GM19468 (cell line): ENCODE measurements at regions not wholly inside any gene's neighbourhood (a gene's known extent, or its start where the extent isn't known, plus 50 kb on each side); places are given as distances from the start of the nearest gene placed in this dataset.

ENCODE experiments used
- ATAC-seq: cut with Tn5 transposase; IDR thresholded peaks from one replicate; pipeline ENCODE4 v1.9.1; 2021; ENCODE audit warnings: mild to moderate bottlenecking, moderate library complexity, moderate number of reproducible peaks; ENCODE audit not compliant: unreplicated experiment; ENCODE audit errors: extremely low read depth

DNA sequence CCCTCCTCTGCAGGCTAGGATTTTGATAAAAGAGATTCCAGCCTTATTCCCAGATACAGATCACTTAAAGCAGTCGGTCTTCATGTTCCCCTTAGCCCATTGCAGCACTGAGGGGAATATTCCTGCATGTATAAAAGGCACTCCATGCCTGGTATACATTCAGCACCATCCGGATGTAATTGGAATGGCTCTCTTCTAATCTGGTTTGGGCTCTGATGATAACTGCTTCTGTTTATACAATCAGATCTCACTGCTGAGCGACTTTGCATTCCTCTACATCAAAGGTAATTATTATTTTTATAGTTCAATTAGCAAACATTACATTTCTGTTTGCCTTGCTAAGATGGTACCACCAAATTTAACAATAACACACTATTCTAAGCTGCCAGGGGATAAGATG, 746.9 kb upstream of the CELF4 start:
- ATAC-seq = no peak

DNA sequence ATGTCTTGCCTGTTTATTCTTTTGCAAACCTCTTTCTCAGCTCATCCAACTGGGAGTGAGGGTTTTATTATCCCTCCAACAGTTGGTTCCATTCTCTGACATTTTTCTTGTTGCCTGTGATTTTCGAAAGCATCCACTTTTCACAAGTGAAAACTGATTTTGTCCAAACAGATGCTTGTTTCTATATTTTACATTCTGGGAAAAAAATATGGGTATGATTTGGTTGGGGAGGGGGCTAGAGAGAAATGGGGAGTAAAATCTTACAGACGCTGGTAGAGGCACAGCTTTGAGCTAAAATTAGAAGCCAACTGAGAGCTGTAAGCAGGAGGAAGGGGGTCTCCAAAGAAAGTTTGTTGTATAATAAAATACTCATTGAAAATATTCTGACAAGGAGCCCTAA, 745.3 kb upstream of the CELF4 start:
- ATAC-seq = no peak

DNA sequence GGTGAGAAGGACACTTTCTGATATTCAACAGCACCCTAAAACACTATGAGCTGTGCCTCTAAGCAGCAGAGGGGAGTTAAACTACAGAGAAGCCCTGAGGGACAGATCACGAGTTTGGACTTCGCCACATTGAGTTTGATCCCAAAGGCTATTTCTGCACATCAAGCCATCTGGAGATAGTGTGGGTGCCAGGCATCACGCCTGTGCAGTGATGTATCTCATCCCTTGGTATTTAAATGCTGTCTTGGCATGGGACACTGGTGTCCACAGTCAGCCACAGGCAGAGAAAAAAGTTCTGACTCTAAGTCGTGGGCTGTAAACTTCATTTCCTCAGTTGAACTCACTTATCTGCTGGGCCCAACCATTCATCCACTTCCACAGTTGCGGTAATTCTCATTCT, 742.3 kb upstream of the CELF4 start:
- ATAC-seq = no peak

DNA sequence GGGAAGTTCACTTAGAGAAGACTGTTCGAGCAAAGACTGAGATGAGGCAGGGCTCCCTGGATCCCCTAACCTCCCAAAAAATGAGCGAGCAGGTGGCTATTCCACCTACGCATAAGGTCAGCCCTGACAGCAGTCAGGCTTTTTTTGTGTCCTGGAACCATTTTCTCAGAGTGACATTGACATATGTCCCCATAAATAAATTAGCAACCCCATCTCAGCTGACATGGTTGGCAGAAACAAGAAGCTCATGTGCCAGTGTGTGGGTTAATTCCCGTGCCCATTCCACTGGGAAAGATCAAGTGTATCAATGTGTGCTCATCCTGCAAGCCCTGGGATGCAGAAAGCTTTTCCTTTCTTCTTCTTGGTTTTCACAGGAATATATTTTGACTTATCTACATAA, 740.4 kb upstream of the CELF4 start:
- no peak for ATAC-seq

DNA sequence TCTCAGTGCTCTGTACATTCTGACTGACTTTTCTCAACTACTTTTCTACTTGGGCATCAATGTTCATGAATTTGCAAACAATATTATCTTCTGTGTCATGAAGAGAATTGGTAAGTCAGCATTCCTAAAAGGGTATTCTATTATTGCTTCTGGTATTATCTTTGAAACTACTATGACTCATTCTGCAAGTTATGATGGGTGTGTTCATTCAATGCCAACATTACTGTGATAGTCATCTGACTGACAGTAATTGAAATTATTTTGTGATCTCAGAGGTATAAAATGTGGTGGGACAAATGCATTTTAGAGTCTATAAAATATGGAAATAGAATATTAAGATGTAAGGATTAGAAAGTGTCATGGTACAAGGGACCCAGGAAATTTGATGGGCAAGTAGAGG, 736.0 kb upstream of the CELF4 start:
- no peak for ATAC-seq

DNA sequence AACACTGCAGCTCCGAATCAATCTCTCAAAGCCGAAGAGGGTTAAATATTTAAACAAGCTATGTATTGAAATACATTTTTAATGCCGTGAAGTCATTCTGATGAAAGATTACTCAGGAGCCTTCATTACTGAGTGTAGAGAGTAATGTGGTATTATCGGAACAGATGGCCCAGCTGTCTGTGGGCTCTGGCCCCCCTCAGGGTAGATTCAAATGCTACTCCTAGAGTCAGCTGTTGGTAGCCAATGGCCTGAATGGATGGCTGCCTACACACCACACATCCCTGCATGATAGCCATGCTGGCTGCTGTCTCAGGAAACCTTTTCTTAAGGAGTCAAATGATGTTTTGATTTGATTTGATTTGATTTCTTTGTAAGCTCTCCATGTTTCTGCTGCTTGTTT, 732.3 kb upstream of the CELF4 start:
- no peak for ATAC-seq

DNA sequence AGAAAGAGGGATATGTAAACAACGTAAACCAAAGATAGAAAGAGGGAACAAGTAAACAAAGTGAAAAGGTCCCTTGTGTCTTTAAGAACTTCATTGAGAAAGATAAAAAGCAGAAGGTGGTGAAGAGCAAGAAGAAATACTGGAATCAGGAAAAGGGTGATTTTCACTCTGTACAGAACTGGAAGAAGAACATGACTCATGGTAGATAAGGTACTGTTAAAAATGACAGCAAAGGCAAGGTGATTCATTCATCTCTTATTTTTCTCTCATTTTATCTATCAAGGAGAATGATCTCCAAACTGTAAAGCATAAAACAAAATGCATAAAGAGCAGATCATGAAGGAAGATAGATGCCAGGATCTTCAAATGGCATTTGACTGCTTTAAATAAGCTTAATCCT, 724.6 kb upstream of the CELF4 start:
- ATAC-seq = no peak

DNA sequence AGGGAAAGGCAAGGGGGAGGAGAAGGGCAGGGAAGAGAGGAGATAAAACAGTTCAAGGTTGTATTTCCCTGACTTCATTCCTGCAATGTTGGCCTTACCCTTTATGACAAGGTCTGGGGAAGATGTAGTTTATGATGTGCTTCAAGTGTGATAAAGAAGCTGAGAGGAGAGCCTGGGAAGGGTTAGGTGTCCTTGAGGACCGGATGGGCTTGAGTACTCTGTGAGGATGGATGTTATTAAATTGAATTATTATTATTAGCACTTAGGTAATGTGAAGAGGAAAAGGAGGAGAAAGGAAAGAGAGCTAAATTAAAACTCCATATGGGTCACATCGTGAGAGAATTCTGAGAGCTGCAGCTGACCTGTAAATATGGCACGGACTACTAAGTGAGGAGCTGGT, 719.4 kb upstream of the CELF4 start:
- ATAC-seq = no peak

DNA sequence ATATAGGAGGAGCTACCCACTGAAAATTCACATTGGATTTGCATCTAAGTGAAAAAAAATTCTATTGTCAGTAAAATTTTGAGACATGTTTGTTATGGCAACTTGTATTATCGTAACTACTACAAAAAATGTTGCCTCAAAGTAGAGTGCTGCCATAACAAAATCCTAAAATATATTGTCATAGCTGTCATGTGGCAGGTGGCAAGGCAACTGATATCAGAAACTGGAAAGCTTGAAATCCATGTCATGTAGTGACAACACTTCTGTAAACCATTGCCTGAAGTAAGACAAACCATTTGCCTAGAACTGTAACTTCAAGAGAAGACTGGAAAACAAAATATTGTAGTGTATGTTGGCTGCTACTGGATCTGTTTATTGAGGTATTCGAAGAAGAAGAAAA, 697.5 kb upstream of the CELF4 start:
- ATAC-seq = no peak

DNA sequence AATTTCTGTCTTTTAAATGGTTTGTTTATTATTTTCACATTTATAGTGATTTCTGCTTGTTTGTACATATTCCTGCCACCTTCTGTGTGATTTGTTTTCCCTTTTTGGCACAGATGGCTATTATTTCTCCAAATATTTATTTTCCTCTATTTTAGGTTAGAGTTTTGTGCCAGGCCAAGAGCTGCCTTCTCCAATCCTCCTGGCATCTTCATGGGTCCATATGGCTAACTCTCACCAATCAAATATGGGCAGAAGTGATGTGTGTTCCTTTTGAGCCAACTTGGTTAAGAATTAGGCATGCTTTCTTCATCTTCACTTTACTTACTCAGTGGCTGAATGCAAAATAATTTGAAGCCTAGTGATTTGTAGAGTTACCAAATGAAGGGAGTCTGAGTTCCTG, 697.1 kb upstream of the CELF4 start:
- no peak for ATAC-seq

DNA sequence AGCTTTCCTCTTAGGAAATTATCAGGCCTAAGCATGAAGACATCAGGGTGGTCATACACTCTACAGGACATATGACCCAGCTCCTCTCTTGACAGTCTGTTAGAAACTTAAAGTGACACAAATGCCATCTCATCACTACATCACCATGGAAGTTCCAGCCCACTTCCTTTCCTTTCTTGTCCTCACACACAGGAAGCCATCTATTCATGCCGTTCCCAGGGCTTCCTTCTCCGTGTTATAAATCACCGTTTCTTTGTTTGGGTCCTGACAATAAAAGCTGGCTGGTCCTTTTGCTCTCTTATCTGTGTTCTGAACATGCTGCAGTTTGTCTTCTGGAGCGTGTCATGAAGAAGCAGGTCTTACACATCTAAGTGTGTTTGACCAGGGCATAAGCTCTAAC, 692.1 kb upstream of the CELF4 start:
- no peak for ATAC-seq

DNA sequence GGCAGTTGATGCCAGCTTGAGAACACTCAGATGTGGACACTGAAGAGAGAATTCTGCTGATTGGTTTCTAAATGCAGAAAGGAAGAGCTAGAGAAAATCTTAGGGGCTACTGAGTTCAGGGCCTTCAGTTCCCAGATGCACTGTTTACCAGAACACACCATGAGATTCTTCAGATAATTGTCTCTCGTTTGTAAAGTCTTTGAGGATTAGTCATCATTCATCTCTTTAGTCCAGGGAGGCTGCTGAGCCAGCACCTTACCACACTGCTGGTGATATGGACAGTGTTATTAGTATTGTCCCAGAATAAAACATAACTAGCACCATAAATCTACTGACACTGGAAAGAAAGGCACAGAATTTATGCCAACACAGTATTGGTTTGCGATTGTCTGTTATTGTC, 690.8 kb upstream of the CELF4 start:
- ATAC-seq = no peak

DNA sequence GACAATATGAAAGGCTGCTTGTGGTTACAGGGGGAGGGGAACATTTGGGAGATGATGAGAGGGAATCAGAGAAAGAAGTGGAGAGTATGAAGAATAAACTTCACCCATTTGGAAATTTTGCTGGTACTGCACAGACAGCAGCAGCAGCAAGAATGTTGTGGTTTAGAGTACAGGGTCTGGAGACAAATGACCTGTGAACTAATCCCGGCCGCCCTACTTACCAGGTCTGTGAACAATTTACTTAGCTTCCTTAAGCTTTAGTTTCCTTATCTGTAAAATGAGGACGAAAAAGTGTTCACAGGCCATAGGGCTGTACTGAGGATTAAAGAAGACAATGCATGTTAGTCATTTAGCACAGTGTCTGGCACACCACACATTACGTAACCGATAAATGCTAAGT, 685.4 kb upstream of the CELF4 start:
- no peak for ATAC-seq

DNA sequence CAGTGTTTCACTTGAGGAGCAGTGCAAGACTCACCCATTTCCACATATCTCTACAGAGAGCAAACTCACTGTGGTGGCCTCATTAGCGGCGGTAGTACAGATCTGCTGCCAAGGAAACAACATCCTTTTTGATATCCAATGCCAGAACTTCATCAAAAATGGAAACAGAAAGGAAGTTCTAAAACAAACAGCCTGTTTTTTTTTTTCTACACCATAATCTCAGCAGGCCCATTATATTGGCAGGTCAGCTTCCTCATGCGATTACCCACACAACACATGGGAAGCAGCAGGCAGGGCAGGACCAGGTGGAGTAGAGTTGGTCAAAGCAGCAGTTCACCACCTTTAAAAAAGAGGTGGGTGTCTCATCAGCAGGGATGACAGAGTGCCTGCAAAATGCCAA, 678.9 kb upstream of the CELF4 start:
- ATAC-seq = no peak

DNA sequence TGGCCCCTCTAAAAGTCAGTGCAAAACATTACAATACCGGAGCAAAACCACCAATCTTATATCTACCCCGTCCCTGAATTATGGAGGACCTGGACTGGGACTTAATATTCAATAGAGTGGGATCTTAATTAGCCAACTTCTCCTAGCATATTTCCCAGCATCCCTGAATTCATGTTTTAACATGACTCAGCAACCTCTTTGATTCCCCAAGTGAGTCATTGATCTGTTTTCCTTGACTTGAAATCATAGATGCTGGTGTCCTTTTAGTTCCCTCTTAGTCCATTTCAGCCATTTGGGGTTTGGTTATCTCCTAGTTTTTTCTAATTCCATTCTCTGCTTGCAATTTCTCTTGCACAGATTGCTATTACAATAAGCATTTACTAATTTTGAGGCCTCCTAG, 677.7 kb upstream of the CELF4 start:
- ATAC-seq = no peak

DNA sequence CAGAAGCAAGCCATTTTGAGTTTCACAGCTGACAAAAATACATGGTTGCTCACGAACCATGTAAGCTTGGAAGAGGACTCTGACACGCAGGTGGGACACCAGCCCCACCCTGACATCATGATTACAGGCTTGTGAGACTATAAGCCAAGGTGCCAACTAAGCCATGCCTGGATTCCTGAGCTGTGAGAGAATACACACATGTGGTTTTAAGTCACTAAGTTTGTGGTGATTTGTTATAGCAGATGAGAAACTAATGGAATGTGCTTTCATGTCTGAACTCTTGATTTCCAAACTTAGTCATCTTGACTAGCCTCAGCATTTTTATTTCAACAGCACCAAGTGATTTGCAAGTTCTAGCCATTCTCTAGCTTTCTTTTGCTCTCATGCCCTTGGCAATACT, 676.1 kb upstream of the CELF4 start:
- no peak for ATAC-seq

DNA sequence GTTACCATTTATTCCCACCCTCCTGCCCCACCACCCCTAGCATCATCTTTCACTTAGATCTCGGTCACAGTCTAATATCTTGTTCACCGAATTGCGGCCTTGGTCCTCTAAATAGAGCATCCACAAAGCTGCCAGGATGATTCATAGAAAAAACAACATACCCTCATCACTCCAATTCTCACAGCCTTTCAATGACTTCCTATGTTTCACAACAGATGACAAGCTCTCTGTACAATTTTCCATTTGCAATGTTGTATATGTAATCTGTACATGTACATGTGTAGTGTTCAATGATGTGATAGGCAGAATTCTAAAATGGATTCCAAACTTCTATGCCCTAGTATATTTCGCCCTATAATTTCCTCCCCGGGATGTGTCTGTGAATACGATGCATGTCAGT, 675.6 kb upstream of the CELF4 start:
- ATAC-seq = no peak

DNA sequence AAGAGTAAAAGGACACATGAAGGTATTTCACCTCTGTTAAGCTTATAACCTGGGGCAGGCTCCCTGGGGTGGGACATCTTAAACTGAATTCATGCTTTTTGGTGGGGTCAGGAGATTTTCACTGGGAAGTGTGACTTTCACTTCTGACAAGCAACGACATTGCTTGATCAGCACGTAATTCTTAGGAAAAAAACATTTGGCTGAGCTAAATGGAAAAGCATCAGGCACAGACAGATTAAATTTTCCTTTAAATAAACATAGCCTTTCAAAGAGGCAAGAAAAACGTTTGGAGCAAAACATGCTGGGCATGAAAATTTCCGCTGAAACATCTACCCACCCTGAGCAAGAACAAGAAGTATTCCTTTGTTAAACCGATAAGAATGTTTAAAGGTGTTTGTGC, 674.0 kb upstream of the CELF4 start:
- no peak for ATAC-seq

DNA sequence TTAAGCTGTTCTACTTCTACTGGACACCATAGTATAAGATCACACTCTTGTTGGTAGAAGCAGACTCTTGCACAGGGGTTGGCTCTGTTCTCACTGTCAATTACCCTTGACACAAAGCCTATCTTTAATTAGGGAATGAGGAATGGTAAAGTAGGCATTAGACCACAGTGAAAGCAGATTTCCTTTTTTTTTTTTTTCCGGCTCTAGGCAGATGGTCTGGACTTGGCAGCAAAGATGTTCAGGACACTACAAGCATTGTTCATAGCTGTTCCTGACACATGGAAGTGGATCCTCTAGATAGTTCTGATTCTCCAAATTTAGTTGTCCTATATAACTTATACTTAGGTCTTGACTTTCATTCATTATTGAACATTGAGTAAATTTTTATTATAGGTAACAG, 672.2 kb upstream of the CELF4 start:
- no peak for ATAC-seq

DNA sequence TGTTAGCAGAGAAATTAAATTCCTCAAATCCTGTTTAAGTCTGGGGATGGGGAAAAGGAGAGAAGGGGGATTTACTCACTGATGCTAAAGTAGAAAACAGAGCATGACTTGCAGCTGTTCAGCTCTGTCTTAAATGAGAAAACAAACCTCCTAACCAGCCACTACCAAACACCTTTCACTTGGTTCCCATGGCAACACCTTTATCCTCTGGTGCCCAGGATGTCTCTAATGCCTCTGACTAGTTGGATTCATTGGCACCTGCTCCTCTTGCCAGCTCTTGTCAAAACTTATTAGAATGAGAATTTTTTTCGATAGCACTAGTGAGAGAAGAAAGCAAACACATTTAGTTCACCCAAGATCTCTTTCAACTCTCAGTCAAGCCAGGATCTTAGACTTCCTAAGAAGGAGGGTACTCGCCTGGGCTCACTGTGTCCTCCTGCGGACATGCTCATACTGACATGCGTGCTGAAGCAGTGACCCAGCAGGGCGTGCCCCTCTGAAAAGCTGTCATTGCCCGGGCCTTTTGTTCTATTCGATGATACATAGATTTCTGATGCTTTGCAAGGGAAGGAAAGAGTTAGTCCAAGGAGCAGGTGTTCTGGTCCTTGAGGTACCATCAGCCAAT, 656.0 kb upstream of the CELF4 start:
- ATAC-seq = no peak

DNA sequence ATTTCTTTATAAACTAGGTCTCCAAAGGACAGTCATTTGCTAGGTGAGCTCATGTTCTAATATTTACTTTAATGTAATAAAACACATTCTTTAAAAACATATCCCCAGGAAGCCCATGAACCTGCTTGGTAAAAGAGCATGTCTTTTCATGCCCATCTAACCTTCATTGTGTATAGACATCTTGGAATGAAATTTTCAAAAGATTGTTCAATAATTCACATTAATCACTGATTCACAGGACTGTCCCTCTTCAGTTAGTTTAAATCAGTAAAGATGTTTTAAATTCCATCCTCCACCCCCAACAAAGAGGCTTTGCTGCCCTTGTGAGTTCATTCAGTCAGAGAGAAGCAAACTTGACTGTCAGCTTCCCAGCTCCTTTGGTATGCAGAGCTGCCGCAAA, 633.4 kb upstream of the CELF4 start:
- ATAC-seq = no peak

DNA sequence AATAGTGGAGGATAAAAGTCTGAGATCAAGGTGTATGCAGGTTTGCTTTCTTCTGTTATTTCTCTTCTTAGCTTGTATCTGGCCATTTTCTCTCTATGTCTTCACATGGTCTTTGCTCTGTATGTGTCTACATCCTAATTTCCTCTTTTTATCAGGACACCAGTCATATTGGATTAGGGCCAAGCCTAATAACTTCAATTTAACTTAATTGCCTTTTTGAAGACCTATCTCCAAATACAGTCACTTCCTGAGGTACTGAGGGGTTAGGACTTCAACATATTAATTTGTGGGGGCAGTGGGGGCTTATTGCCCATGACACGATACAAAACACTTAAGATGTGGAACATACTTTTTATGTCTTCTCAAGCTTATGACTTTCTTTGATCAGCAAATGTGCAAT, 632.9 kb upstream of the CELF4 start:
- ATAC-seq = no peak

DNA sequence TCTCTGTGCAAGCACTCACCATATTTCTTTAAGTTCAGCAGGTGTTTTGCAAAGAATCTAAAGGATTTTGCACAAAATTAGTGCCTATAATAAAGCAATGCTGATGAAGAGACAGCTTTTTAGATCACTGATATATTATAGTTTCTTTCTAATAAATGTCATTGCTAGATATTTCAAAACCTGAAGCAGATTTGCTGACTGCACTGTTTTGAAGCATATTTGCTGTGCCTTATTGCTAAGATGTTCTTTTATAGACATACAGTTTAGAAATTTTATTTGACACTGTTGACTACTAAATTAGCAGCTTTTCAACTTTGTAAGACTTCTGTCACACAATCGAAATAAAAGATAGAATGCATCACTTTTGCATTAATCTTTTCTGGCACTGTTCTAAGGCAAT, 620.9 kb upstream of the CELF4 start:
- ATAC-seq = no peak
